Body of pancreas (tissue), 4 donors: ENCODE measurements at regions not wholly inside any gene's neighbourhood (a gene's known extent, or its start where the extent isn't known, plus 50 kb on each side); places are given as distances from the start of the nearest gene placed in this dataset.

Experiments
- POLR2A ChIP-seq, 3 donors: fragments of 450-650 bp; IDR thresholded peaks; one replicate each; pipeline ENCODE4 v1.6.1; 2016; ENCODE audit warnings: antibody characterized with exemption in 3 of 3, mild to moderate bottlenecking in 2 of 3
- TF ChIP-seq, protein P1 (sequence below), 7 experiments: fragments of 450-650 bp in 4 of 7; fragments of 200-600 bp in 3 of 7; sonication (generic) in 3 of 7; IDR thresholded peaks; one replicate each; pipeline ENCODE4 v1.5.1; 2016 to 2019; ENCODE audit warnings: antibody characterized with exemption in 7 of 7

DNA sequence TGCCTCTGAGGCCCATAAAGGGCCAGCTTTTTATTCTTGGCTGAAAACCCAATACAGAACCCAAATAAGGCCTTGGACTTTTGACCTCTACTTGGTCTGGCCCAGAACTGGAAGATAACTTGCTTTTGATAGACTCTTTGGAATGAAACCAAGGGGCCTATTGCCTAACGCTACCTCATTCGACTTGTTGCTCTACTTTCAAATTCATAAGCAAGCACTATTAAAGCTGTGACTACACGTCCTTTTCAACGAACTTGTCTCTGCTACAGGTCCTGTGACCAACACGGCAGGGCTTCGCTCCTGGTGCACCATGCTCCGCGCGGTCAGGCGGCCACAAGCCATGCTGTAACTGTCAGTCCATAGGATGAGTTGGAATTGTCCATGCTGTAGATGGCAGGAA is 385.4 kb downstream of the MFSD1 start:
- TF ChIP-seq POLR2A (IDR thresholded peaks at IDR 0.05) = no peak
- TF ChIP-seq, protein P1, sequence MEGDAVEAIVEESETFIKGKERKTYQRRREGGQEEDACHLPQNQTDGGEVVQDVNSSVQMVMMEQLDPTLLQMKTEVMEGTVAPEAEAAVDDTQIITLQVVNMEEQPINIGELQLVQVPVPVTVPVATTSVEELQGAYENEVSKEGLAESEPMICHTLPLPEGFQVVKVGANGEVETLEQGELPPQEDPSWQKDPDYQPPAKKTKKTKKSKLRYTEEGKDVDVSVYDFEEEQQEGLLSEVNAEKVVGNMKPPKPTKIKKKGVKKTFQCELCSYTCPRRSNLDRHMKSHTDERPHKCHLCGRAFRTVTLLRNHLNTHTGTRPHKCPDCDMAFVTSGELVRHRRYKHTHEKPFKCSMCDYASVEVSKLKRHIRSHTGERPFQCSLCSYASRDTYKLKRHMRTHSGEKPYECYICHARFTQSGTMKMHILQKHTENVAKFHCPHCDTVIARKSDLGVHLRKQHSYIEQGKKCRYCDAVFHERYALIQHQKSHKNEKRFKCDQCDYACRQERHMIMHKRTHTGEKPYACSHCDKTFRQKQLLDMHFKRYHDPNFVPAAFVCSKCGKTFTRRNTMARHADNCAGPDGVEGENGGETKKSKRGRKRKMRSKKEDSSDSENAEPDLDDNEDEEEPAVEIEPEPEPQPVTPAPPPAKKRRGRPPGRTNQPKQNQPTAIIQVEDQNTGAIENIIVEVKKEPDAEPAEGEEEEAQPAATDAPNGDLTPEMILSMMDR (IDR thresholded peaks at IDR 0.05) = no peak
